Amygdala (tissue), 56 donors: ENCODE measurements at regions not wholly inside any gene's neighbourhood (a gene's known extent, or its start where the extent isn't known, plus 50 kb on each side); places are given as distances from the start of the nearest gene placed in this dataset.
"Not testable (repeated sequence)": the region's sequence is repeated elsewhere in the genome, so short reads cannot be mapped to it uniquely, and the experiment has no call there.

Experiments used
- DNase-seq, 56 donors: peaks; one replicate each; lab custom pipeline; 2025; lab: John Stamatoyannopoulos, UW

- no peak for DNase-seq
These were observed 294.7 kb upstream of the MEIS2 start for GRCh38 chr15:37395100-37395468.

GRCh38 chr15:37397266-37398022, 297.1 kb upstream of the MEIS2 start:
- no peak for DNase-seq

GRCh38 chr15:37416103-37416502, 315.8 kb upstream of the MEIS2 start:
- DNase-seq: no peak

- no peak for DNase-seq
These were observed 325.2 kb upstream of the MEIS2 start for GRCh38 chr15:37425541-37425940.

- not testable (repeated sequence) for DNase-seq
These were observed 327.0 kb upstream of the MEIS2 start for GRCh38 chr15:37427393-37427792.

- DNase-seq: no peak
These were observed 346.6 kb upstream of the MEIS2 start for GRCh38 chr15:37446921-37447320.

GRCh38 chr15:37452498-37452897, 352.1 kb upstream of the MEIS2 start:
- DNase-seq: no peak

GRCh38 chr15:37480482-37480881, 380.1 kb upstream of the MEIS2 start:
- no peak for DNase-seq

GRCh38 chr15:37481126-37481525, 380.8 kb upstream of the MEIS2 start:
- no peak for DNase-seq

- no peak for DNase-seq
These were observed 383.4 kb upstream of the MEIS2 start for GRCh38 chr15:37483779-37484178.

GRCh38 chr15:37485056-37485455, 384.7 kb upstream of the MEIS2 start:
- DNase-seq: no peak

GRCh38 chr15:37490707-37491106, 390.4 kb upstream of the MEIS2 start:
- no peak for DNase-seq

- DNase-seq: no peak
These were observed 416.3 kb upstream of the MEIS2 start for GRCh38 chr15:37516621-37517020.

GRCh38 chr15:37517191-37517895, 417.0 kb upstream of the MEIS2 start:
- no peak for DNase-seq

GRCh38 chr15:37518436-37518835, 416.0 kb upstream of the TMCO5A start:
- DNase-seq: no peak

GRCh38 chr15:37520026-37520425, 414.4 kb upstream of the TMCO5A start:
- DNase-seq: no peak

GRCh38 chr15:37520882-37521281, 413.6 kb upstream of the TMCO5A start:
- DNase-seq: no peak

GRCh38 chr15:37524601-37525000, 409.8 kb upstream of the TMCO5A start:
- DNase-seq: no peak

- no peak for DNase-seq
These were observed 406.0 kb upstream of the TMCO5A start for GRCh38 chr15:37528432-37528831.

- DNase-seq: no peak
These were observed 397.4 kb upstream of the TMCO5A start for GRCh38 chr15:37536967-37537605.

- no peak for DNase-seq
These were observed 396.6 kb upstream of the TMCO5A start for GRCh38 chr15:37537802-37538201.

- no peak for DNase-seq
These were observed 386.3 kb upstream of the TMCO5A start for GRCh38 chr15:37548116-37548515.
